AG20443 (cell line): ENCODE measurements at regions not wholly inside any gene's neighbourhood (a gene's known extent, or its start where the extent isn't known, plus 50 kb on each side); places are given as distances from the start of the nearest gene placed in this dataset.
A peak's percentile ranks its signal among the peaks of the same experiment; 100 is the strongest.

Source experiments
- DNase-seq: peaks from one replicate; pipeline ENCODE4 v3.0.0; 2012; ENCODE audit warnings: low spot score, mixed read lengths

DNA sequence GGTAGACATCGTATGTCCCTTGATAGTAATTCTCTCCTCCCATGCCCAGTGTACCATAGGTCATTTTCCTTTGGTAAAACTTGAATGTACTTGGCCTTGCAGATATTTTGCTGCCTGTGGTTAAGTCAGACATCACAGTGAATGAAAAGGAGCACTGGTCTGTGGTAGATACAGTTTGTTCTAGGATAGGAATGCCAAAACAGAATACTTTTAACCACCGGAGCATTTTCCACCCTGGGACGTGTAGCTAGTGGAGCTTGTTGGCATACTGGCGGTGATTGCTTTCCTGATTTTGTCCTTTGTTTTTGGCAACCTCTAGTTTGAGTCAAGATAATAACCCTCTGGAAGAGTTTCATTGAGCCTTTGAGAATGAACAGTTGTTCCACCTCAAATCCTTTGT lies 92.0 kb upstream of the BMPER start:
- DNase-seq = no peak

DNA sequence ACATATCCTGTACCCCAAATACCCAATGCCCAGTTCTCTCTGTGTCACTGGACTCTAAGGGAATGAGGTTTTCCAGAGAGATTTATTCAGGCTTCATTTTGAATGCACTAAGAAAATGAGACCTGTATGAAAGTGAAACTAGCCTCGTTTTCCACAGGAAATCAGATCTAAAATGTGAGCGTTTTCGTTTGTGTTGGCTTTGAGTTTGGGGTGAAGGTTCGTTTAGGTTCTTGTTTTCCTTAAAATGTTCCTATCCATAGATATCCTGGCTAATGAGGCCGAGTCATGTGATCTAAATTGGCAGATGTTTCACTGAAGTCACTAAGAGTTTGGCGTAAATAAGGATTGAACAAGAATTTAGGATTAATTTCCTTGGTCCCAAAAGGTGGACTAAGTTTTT lies 90.9 kb upstream of the BMPER start:
- DNase-seq = no peak

DNA sequence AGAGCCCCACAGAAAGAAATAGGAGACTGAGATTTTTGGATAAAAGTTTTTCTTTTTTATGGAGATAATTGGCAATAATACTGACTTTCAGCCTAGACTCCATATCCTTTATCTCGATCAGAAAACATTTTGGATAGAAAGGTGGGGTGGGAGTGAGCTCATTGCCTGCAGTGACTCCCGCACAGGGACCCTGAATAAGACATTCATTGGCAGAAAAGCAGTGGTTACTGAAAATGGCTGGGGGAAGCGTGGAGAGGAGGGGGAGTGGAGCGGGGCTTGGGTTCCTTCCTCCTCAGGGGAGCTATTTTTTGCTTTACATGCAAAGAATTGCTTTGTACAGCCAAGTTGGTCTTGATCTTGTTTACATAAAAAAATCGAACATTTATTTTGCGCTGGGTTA lies 90.4 kb upstream of the BMPER start:
- DNase-seq = no peak

DNA sequence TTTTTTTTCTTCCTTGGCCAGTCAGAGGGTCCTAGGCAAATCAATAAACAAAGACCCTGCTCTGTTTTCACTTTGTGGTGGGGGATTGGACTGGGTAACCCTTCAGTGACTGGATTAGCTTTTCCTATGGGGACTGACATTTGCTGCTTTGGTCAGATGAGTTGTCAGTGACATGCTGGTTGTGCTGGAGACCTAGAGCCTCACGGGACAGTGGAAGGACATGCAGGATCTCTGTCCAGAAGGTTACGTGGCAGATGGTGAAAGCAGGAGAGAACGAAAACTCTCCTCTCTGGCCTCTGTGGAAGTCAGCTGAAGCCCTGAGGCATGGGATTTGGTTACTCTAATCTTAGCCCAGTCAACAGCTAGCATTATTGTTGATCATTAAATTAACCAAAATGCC lies 90.0 kb upstream of the BMPER start:
- DNase-seq = no peak

DNA sequence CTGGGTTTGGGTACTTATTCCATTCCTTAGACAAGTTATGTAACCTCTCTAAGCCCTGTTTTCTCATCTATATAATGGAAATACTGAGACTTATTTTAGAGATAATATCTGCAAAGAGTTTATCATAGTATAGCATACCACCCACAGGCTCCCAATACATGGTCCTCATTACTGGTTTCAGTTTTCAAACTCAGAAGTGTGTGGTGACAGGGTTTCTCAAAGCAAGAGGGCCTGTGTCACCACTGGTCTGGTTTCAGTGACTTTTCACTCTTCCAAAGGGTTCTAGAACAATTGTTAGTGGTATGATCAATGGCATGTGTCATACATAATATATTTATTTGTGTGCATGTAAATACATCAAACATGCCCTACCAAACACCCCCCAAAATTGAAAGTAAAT lies 89.2 kb upstream of the BMPER start:
- DNase-seq = no peak

DNA sequence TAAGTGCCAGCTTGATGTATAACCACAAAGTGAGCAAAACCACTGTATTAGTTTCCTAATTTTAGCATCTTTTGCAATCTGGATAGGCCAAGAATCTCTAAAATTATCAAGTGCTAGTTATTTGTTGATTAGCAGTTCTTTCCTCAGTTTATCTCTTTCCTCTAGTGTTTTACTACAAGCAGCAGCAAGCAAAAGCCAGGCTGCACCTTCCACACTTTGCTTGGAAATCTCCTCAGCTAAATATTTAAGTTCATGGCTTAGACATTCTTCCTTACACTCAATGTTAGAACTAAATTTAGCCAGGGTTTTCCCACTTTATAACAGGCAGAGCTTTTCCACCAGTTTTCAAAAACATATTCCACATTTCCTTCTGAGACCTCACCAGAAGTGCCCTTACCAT lies 85.7 kb upstream of the BMPER start:
- DNase-seq = no peak

DNA sequence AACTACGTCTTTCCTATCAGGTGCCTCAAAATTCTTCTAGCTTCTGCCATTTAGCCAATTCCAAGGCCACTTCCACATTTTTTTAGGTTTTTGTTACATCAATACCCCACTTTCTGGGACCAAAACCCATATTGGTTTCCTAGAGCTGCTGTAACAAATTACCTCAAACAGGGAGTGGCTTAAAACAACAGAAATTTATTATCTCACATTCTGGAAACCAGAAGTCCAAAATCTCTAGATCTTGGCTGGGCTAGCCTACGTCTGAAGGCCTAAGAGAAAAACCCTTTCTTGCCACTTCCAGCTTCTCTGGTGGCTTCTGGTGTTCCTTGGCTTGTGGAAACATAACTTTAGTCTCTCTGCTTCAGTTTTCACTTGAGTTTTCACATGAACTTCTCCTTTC lies 85.1 kb upstream of the BMPER start:
- no peak for DNase-seq

DNA sequence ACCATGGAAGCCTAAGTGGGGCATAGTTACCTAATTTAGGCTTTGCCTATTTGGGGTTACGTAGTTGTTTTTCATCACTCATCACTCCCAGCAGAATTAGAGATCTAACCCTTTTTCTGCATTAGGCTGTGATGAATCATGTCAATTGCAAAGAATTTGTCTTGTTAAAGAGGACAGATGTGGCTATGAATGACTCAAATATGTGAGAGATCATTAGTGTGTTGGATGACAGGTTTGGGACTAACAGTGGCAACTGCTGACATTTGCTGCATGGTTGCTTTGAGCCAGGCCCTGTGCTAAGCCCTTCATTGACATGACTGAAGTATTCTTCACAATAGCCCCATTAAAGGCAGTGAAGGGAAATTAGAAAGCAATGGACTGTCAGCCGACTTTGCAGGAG lies 83.4 kb upstream of the BMPER start:
- DNase-seq = no peak

DNA sequence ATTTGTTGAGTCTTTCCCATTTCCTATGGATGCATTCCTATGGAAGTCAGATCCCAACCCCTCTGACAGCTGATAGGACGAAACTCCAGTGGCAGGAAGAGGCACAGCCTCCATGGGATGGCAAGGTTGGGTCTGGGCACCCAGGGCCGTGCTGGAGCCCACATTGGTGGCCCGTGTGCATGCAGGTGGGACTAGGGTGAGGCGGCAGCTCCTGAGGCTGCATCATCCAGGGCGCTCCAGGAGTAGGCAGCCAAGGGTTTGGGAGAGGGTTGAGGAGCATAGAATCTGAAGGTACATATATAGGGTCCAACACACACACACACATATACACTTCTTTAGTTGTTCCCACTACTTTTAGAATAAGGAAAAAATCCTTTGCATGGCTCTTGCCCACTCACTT lies 81.4 kb upstream of the BMPER start:
- DNase-seq = no peak

DNA sequence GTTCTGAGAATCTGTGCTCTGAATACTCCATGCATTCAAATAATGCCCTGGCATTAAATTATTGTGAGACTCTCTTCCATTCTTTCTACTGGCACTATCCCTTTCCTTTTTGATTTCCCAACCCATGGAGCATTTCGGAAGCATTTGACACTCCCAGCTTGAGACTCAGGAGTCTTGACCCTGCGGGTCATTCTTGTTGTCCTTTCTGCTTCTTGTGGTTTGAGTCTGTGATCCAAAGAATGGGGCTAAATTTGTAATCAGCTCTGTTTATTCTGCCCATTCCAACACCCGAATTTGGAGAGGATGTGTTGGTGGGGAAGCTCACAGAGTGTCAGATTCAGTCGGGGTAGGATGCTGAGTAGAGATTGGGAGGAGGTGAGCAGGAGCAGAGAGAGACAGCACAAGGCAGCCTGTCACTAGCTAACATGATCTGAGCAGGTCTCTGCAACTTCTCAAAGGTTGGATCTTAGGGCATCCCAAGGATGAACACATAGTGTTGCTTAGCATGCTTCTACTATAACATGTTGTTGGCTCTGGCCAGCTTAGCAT lies 80.4 kb upstream of the BMPER start:
- DNase-seq = no peak

DNA sequence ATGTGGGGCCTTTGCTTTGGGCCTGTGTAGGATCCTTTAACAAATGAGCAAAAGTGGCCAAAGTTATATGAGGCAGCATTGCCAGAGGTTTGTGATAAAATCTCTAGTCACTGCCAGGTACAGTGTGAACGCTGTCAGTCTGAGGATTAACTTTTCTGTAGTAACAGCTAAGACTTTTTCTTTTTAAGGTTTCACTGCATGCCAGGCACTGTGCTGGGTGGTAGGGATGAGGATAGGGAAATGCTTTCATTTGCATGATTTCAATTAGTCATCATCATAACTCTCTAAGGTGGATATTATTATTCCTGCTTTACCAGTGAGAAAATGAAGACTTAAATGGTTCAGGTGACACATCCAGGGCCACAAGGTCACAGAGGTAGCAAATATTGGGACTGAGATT lies 79.7 kb upstream of the BMPER start:
- DNase-seq = no peak

DNA sequence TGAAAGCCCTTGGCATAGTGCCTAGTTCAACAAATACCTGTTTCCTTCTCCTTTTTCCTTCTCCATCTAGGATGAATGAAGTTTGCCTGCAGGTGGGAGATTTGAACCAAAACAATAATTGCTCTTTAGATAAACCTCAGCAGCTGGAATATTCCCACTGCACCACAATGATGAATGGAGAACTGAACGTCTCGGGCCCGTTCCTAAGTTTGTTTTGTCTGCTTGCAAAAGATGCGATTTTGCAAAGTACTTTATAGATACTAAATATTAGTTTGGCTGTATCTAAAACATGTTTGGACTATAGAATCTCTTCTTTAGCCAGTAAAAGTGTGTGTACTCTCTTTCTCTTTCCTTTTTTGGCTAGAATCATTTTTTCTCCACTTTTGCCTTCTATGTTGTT lies 75.8 kb upstream of the BMPER start:
- DNase-seq = no peak

DNA sequence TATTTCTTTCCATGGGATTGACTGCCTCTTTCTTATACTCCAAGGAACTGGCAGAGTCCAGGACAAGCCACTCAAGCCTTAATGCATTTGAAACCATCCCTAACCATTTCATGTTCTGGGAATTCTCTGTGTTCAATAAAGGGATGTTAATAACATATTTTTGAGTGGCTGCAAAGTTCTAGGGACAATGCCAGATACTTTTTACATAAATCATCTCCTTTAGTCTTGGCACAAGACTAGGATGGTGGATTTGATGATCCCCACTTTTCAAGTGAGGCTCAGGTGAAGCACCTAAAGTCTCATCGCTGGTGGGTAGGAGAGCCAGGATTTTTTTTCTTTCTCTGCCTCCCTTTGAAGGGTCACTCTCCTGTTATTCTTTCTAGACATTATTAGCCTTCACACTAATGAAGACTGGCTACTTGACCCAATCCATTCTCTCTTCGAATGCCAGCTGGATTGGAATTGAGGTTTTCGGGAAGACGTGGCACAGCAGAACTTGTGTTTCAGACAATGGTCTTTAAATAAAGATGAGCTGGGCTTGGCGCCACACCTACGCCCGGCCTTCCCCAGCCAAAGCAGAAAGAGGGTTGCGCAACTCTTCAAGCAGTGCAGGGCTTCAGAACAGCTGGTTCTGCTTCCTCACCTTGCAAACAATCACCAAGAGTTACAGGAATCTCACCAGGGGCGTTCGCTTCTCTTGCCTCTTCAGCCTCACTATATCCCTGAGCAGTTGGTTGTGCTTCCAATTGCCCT lies 73.8 kb upstream of the BMPER start:
- DNase-seq = peak; percentile 67

DNA sequence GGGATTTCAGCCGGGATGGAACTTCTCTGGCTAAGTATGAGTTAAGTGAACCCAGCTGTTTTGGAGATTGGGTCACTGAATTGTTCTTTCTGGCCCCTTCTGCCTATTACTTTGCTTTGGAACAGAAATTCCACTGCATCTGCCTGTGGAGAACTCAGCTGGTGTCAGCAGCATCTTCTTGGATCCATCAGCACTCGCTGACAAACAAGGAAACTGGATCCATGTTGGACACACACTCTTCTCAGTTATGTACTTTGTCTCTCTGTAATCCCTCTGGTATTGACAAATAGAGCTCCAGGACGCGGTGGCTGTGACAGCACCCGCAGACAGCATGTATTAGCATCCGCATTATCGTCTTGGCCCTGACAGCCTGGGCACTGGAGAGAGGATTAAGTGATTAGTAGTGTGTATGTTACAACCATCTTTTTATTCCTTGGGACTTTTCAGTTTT lies 73.0 kb upstream of the BMPER start:
- DNase-seq = no peak

DNA sequence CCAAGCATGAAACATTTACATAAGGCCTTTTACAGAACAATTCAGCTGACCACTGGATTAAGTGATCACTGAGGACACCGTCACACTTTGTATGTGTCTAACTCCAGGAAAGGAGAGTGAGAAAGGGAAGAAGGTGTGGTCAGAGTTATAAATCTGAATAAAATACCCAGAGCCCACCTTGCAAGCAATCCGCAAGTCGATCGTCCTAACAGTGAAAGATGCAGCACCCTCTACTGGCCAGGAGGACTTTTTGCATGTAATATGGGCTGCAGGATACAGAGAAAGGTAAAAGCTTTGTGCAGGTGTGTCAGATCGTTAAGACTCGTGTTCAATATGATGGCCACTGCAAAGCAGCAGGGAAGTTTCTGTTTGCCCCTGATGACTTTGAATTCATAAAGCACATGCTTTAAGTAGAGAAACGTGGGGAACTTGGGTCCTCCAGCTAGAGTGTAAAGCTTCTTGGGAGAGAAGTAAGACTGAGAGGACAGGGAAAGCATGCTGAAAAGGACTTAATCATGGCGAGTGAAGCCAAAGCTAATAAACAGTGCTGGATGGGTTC lies 68.5 kb upstream of the BMPER start:
- no peak for DNase-seq

DNA sequence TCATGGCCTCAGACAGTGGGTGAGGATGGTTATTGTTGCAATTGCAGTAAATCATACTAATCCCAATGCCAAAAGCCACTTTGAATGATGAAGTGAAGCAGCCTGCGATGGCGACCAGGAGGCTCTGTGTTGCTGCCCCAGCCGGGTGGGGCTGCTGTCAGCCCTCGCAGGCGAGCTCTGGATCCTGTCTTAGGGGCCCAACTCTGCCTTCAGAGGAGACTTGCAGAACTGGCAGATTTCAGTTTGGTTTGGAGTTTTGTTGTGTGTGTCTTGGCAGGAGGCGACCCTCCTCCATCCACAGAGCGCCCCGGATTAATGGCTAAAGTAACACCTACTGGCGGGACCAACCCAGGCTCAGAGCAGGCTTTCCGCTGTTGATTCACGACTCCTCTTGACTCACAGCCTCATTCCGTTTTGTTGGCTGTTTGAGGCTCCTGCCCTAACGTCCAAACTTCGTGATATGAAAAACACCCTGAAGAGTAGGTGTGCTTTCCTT lies 67.9 kb upstream of the BMPER start:
- no peak for DNase-seq

DNA sequence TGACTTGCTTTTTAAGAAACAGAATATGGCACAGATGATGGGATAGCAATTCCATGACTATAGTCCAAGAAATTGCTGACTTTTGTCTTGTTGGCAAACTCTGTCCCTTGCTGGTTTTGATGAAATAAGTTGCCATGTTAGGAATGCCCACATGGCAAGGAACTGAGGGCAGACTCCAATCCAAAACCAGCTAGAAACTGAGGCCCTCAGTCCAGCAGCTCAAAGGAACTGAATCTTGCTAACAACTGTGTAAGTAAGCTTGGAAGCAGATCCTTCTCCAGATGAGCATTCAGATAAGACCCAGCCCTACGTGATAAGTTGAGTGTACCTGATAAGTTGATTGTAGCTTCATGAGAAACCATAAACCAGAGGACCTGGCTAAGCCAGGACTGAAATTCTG lies 64.3 kb upstream of the BMPER start:
- no peak for DNase-seq

DNA sequence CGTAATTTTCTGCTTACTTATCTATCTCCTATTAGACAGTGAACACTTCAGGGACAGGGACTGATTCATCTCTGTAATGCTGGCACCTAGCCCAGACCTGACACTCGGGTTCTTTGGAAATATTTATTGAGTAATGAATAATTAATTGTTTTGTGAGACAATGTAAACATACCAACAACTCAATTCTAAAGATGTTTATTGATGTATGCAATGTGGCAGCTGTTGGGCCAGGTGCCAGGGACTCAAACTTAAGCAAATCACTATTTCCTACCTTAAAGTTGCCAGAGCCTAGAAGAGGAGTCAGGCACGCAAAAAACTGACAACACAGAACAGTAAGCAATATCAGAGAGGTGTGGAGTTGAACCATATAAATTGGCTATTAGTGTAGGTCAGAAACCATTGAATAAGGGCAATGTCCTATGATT lies 63.6 kb upstream of the BMPER start:
- DNase-seq = no peak

DNA sequence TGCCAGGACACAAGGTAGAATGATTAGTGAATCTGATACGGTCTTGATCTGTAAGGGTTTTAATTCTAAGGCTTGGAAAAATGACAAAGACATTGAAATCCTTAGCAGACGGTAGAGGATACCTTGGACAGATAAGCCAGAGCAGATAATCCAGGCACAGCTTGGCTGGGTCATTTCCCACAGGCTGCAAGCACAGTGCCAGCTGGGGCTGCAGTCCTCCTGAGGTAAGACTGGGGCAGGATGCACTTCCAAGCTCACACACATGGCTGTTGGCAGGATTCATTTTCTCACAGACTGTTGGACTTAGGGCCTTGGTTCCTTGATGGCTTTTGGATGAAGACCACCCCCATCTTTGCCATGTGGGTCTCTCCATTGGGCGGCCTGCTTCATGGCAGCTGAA lies 63.2 kb upstream of the BMPER start:
- DNase-seq = no peak

DNA sequence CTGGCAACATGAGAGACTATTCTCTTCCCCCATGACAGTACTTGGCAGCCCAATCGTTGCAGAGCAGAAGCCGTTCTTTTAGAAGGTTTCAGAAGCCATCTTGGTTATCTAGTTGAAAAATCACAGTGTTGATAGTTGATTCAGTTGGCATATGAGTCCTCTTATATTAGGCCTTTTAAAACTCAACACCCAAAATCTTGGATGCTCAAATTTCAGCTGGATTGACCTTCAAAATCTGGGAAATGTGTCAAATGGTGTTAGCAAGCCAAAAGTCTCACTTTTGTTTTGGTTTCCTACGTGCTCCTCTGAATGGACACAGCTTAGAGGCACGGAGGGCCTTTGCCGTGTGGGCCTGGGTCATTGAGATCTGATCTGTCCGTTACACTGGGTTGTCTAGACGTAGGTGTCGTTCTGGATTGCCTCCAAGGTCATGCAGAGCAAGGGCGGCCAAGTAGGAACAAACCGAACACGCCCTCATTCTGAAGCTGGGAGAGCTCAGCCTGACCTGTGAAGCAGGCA lies 59.3 kb upstream of the BMPER start:
- DNase-seq = peak; percentile 36

DNA sequence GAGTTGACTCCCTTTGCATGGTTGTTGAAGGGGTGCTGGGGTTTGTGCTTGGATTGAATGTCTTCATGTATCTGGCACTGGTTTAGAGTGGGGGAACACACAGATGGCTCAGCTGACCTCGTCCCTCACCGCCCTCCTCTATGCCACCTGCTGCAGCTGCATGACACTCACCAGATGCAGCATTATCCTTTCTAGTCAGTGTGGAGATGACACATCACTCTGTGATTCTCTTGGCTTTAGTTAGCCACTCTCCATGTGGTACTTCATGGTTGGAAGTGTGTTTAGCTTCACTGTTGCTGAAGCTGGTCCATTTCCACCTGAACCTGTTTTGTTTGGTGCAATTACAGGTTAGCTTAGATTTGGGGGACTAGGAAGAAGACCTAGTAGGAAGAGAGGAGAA lies 56.3 kb upstream of the BMPER start:
- DNase-seq = peak; percentile 66

DNA sequence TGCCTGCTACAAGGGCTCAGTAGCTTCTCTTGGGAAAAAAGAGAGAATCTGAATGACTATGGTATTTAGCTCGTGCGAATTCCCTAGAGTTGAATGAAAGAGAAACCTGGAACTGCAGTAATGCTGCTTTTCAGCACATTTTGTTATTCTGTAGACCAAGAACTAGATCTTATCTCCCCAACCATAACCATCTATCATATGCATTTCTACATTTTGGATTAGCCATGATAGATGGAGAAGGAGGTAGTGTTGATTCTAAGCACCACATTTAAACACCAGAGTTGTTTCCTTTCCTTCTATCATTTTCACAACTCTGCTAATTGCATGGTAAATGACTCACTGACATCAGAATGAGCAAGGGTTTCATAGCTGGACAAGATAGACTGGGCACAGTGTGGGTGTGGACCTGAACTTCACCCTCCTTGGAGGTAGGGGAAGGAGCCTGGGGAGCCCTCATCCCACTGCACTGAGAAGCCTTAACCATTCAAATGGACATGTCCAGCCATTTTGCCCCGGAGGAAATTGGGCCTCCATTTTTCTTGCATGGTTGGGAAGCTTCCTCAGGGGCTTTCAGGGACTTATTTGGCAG lies 55.3 kb upstream of the BMPER start:
- no peak for DNase-seq

DNA sequence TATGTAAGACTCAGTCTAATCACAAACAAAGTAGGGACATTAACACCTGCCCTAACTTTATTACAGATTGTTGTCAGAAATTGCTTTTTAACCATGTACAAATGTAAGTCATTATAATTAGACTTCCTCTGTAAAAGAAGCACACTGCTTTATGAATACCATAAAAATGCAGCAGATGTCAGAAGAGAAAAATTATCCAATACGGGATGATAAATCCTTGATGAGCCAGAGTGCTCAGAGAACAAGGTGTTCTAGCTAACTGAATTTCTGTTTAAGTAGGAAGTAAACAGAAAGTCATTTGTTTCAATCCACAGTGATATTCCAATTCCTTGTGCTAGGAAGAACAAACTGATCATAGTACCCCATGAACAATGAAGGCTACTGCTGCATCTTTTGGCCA lies 54.6 kb upstream of the BMPER start:
- no peak for DNase-seq
